ENCODE measurements at regions not wholly inside any gene's neighbourhood (a gene's known extent, or its start where the extent isn't known, plus 50 kb on each side); places are given as distances from the start of the nearest gene placed in this dataset.

- no peak overlapping the region for H3K4me3 ChIP-seq
- DNase-seq, result no peak
- H3K27me3 ChIP-seq, result no peaks in the 10 kb centered on the region
- H3K27ac ChIP-seq, result no peak overlapping the region
- H3K4me1 ChIP-seq, result no peaks in the 10 kb centered on the region
- TF ChIP-seq, protein P1, sequence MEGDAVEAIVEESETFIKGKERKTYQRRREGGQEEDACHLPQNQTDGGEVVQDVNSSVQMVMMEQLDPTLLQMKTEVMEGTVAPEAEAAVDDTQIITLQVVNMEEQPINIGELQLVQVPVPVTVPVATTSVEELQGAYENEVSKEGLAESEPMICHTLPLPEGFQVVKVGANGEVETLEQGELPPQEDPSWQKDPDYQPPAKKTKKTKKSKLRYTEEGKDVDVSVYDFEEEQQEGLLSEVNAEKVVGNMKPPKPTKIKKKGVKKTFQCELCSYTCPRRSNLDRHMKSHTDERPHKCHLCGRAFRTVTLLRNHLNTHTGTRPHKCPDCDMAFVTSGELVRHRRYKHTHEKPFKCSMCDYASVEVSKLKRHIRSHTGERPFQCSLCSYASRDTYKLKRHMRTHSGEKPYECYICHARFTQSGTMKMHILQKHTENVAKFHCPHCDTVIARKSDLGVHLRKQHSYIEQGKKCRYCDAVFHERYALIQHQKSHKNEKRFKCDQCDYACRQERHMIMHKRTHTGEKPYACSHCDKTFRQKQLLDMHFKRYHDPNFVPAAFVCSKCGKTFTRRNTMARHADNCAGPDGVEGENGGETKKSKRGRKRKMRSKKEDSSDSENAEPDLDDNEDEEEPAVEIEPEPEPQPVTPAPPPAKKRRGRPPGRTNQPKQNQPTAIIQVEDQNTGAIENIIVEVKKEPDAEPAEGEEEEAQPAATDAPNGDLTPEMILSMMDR (IDR thresholded peaks at IDR 0.05), result no peak
- no peaks in the 10 kb centered on the region for H3K9me3 ChIP-seq
- intact Hi-C loops (cut with DNase I), result no loop called here
- no peaks in the 10 kb centered on the region for H3K36me3 ChIP-seq
- no peak overlapping the region for H3K9ac ChIP-seq (ENCODE audit: low read depth in 2 of 2, low read length in 2 of 2)
These were observed 115.1 kb upstream of the GJB5 start for GRCh38 chr1:34639701-34640100.

DNA sequence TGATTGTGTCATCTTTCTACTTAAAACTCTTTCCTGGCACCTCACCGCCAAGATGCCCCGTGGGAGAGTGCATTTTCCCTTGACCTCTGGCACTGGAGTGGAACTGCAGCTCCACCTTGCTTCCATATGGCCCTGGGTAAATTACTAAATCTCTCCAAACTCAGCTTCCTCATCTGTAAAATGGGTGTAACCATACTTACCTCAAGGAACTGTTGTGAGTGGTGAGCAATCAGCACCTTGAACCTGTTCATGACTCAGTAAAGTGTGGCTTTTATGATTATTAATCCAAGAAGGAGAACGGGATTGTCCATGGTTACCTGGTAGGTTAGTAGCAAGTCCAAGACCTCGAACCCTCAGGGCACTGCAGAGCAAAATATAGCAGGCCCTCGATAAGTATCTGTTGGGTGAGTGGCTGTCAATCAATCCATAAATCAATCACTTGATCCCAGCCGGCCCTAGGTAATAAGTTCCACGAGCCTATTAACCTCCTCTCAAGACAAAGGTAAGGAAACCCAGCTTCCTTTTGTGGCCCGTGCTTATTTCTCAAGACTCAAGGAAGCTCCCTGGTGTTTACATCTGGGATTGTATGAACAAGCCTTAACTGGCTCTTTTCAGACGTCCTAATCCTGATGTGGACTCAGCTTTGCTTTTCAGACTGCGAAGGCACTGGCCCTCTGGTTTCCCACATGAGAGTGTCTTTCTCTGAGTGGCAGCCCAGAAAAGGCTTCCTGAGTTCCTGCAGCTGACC, 114.0 kb upstream of the GJB5 start:
- Histone ChIP-seq H3K9me3 (no peaks in the 10 kb centered on the region), H3K9ac (ENCODE audit: low read depth in 2 of 2, low read length in 2 of 2) (no peak overlapping the region), H3K27ac (no peak overlapping the region), H3K36me3 (no peaks in the 10 kb centered on the region), H3K27me3 (no peaks in the 10 kb centered on the region), H3K4me1 (no peaks in the 10 kb centered on the region), H3K4me3 (no peak overlapping the region)
- intact Hi-C loops (cut with DNase I), result no loop called here
- DNase-seq, result no peak
- TF ChIP-seq, protein P1 (IDR thresholded peaks at IDR 0.05), result no peak

GRCh38 chr1:34642679-34643078, 112.2 kb upstream of the GJB5 start:
- Histone ChIP-seq H3K9me3 (no peaks in the 10 kb centered on the region), H3K27me3 (no peaks in the 10 kb centered on the region), H3K36me3 (no peaks in the 10 kb centered on the region), H3K27ac (no peak overlapping the region), H3K9ac (ENCODE audit: low read depth in 2 of 2, low read length in 2 of 2) (no peak overlapping the region), H3K4me1 (no peaks in the 10 kb centered on the region), H3K4me3 (no peak overlapping the region)
- DNase-seq, result no peak
- intact Hi-C loops (cut with DNase I), result no loop called here
- TF ChIP-seq, protein P1 (IDR thresholded peaks at IDR 0.05), result no peak

GRCh38 chr1:34645109-34645688, 109.6 kb upstream of the GJB5 start:
- TF ChIP-seq, protein P1 (IDR thresholded peaks at IDR 0.05), result no peak
- Histone ChIP-seq H3K27me3 (no peaks in the 10 kb centered on the region), H3K9me3 (no peaks in the 10 kb centered on the region), H3K36me3 (no peaks in the 10 kb centered on the region), H3K9ac (ENCODE audit: low read depth in 2 of 2, low read length in 2 of 2) (no peak overlapping the region), H3K4me3 (no peak overlapping the region), H3K4me1 (no peaks in the 10 kb centered on the region), H3K27ac (no peak overlapping the region)
- DNase-seq, result no peak
- intact Hi-C loops (cut with DNase I), result no loop called here

- H3K4me1 ChIP-seq, result no peaks in the 10 kb centered on the region
- intact Hi-C loops (cut with DNase I), result no loop called here
- TF ChIP-seq, protein P1 (IDR thresholded peaks at IDR 0.05), result no peak
- H3K9me3 ChIP-seq, result no peaks in the 10 kb centered on the region
- no peaks in the 10 kb centered on the region for H3K36me3 ChIP-seq
- DNase-seq, result no peak
- H3K27me3 ChIP-seq, result no peaks in the 10 kb centered on the region
- H3K4me3 ChIP-seq, result no peak overlapping the region
- no peak overlapping the region for H3K27ac ChIP-seq
- no peak overlapping the region for H3K9ac ChIP-seq (ENCODE audit: low read depth in 2 of 2, low read length in 2 of 2)
These were observed 108.9 kb upstream of the GJB5 start for GRCh38 chr1:34645919-34646318.
